ENCODE measurements at regions not wholly inside any gene's neighbourhood (a gene's known extent, or its start where the extent isn't known, plus 50 kb on each side); places are given as distances from the start of the nearest gene placed in this dataset.

DNA sequence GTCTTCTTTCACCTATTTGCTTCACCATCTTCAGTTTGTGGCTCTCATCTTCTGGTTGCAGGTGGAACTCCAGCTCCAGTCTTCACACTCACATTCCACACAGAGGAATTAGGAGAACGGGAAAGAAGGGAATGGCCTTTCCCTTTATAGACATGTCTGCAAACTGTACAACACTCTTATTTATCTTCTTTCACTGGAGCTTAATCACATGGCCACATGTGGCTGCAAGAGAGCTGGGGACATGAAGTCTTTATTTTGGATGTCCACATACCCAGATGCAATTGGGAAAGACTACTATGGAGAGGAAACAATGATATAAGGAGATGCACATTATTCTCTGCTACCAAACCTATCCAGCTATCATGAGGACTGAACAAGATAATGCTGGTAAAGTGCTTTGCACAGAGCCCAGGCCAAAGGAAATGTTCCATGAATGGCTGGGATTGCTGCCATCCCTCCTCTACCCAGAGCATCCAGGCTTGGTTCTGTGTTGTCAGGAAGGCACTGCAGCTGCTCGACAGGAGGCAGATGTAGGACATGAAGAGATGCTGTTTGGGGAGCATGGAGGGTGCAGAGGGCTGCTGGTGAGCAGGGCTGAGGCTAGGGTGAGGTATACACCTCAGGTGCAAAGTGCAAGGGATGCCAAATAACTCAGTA is 183.8 kb upstream of the TBX20 start:
- DNase-seq = no peak

GRCh38 chr7:35436452-35436851 is 182.6 kb upstream of the TBX20 start:
- DNase-seq = no peak

GRCh38 chr7:35430547-35431153 is 176.8 kb upstream of the TBX20 start:
- DNase-seq = no peak

DNA sequence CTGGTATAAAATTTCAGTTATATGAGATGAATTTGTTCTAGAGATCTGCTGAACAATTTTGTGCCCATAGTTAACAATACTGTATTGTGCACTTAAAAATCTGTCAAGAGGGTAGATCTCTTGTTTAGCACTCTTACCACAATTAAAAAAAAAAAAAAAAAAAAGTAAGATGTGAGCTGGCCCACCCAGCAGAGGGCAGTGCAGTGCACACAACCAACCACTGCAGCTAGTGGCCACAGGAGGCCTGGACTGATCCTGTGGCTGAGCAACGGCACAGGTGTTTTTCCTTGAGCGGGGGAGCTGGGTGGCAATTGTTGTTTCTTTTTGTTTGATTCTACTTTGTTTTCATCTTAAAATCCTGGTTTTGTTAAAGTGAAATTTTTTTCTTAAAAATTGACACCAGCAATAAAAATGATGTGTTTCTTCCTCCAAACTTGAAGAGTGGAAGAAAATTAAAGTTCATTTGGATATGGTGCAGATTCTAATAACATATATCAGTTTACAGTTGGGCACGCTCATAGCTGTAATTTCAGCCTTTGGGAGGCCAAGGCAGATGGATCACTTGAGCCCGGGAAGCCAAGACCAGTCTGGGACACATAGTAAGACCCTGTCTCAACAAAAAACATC is 171.1 kb upstream of the TBX20 start:
- peak in 5 of 6 experiments; percentile 15 to 46 (median 31) for DNase-seq

- DNase-seq = no peak
Measured at GRCh38 chr7:35424440-35424839, 170.5 kb upstream of the TBX20 start.

- DNase-seq = no peak
Measured at GRCh38 chr7:35422715-35423114, 168.8 kb upstream of the TBX20 start.

DNA sequence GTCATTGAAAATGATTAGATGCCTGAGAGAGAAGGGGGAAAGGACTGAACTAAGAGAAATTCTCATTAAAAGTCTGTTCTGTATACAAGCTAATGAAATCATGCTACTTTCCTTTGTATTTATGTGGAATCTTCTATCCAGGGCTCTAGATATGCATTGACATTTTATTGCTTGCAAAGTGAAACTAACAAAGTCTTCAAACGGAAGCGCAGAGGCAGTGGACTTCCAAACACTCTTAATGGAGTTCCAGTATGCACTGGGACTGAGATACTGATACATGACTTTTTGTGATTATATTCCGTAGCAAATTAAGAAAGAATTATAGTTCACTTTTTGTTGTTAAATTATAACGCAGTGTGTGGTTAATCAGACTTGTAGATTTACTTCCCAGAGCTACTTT is 166.8 kb upstream of the TBX20 start:
- DNase-seq = no peak

DNA sequence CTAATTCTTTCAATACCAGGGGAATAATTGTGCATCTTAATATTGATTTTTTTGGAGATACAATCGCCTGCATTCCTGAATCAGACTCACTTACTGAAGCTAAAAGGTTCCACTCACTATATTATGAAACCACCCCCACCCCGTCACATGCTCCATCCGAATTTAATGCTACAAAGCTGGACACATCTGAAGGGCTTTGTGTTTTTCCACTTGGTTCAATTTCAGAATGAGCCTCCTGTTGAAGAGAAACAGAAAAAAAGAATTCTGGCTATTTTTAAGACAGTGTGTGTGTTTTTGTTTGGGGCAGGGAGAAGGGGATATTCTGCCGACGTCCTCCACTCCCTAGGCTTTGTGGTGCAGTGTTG is 165.5 kb upstream of the TBX20 start:
- no peak for DNase-seq

GRCh38 chr7:35418716-35419390 is 165.0 kb upstream of the TBX20 start:
- DNase-seq = no peak

DNA sequence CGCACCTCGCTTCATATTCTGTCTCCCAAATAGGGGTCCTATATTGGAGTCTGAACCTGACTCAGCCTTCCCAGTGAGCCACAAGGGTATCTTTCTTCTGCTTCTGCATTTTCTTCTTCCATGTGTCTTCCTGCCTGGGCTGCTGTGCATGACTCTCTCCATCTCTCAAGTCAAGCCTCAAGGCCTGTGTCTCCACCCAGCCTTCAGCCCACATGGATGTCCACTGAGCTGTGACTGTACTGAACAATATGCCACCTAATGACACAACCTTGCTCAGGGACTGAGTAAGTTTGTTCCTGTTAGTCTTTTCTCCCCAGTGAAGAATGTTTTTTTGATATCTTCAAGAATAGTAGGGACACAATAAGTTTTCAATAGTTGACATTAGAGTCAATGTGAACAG is 162.7 kb upstream of the TBX20 start:
- no peak for DNase-seq

DNA sequence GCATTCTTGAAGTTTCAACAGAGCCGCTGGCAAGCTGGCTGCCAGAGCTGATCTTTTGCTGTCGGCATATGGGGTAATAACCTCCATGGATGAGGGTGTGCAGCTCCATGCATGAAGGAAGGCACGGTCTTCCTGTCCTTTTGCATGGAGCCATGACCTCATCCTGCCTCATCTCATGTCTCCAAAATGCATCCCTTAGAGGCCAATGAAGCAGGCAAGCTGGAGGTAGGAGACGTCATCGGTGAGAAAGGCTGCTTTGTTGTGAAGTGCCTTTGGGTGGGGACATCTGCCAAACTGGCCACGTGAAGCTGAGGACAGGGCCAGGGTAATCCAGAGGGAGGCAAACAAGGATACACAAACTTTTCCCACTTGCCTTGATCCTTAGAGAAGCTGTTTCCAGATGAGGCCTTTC is 161.5 kb upstream of the TBX20 start:
- no peak for DNase-seq

- no peak for DNase-seq
Measured at GRCh38 chr7:35411331-35411730, 157.4 kb upstream of the TBX20 start.

GRCh38 chr7:35405461-35405860 is 151.6 kb upstream of the TBX20 start:
- no peak for DNase-seq

GRCh38 chr7:35401217-35401879 is 147.4 kb upstream of the TBX20 start:
- DNase-seq = no peak

DNA sequence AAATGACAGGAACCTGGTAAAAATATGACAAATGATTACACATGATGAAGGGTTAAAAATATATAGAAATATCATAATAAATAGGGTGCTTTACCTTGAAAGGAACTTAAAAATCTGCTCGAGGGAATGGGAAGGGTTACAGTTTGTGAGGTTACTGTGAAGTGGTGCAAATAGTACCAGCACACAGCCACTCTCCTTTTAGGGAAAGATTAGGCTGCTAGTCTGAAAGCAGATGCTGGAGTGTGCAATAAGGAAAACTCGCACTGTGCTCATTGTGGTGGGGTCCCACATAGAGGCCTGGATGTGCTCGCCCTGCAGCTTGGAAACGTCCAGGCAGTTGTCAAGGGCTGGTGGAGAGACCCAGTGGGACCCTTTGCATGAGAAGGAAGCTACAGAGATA is 145.9 kb upstream of the TBX20 start:
- no peak for DNase-seq

DNA sequence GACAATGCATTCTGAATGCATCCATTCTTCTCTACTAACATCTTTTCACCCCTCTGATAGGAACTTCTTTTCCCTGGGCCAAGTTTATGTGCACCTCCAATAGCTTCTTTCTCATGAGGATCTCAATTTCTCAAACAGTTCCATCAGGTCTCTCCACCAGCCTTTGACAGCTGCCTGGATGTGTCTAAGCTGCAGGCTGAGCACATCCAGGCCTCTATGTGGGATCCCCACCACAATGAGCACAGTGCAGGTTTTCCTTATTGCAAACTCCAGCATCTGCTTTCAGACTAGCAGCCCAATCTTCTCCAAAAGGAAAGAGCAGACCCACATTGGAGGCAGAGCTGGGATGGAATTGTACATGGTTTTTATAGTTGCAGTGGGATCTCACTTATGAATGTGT is 145.3 kb upstream of the TBX20 start:
- DNase-seq = no peak

DNA sequence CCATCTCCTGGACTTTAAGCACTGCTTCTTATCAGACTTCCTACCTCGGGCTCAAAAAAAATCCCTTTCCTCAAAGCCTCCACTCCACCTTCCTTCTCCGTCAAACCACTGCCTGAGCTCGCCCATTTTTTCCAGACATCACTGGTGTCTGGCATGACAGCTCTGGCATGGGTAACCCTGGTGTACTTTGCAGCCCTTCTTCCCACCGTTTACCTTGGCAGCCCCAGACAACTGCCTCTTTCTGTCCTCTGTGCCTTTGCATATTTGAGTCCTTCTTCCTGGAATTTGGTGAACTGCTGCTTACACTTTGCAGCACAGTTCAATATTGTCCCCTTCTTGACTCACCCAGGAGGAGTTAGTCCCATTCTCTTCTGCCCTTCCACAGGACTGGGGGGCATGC is 144.6 kb upstream of the TBX20 start:
- no peak for DNase-seq

- no peak for DNase-seq
Measured at GRCh38 chr7:35390146-35390545, 136.2 kb upstream of the TBX20 start.

DNA sequence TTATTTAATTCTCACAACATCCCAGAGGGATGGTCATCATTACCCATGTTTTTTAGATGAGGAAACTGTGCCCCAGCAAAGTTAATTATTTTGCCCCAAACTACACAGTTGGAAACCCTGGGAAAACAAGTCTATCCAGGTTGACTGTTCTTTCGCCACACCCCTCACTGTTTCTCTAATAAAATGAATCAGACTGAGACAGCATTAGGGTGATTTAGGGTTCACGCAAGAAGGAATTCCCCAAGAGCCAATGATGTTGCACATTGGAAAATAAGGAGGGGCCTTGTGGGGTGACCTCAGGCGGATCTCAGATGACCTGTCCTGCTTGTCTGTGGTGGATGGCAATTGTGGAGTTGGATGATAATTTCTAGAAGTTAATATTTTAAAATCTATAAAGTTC is 135.7 kb upstream of the TBX20 start:
- DNase-seq = no peak

- no peak for DNase-seq
Measured at GRCh38 chr7:35386816-35387706, 133.2 kb upstream of the TBX20 start.

DNA sequence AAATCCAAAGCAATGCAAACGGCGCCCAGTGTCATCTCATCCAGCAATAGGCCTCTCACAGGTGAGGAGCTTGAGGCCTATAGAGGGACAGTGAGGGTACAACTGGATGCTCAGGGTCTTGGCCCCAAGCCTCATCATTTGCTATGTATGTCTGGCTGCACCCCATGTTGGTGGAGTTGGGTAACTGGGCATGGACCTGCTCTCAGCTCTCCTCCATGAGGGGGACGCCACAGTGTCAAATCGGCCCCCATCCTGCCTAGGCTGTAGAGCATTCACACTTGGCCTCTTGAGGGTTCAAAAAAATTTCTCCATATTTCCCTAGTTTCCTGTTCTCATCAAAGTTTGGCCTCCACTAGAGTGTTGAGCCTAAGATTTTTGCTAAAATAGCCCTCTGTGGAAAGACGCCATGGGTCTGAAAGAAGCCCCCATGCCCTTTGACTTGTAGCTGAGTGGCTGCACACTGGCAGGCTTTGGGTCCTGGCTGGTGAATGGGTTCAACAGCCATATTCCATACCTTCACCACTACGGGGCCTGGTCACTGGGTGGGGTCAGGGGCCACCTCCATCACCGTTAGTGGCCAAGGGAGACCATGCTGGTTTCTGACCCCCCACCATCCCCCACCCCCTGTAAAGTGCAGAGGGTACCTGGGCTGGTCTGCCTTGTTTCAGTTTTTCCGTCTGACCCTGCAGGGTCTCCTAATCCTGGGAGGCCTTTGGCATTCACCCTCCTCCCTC is 132.3 kb upstream of the TBX20 start:
- DNase-seq = no peak
